Glutamatergic neuron (in vitro differentiated cells): ENCODE measurements at regions not wholly inside any gene's neighbourhood (a gene's known extent, or its start where the extent isn't known, plus 50 kb on each side); places are given as distances from the start of the nearest gene placed in this dataset.

Experiments used
- DNase-seq: peaks from one replicate; pipeline ENCODE4 v3.0.0; 2022
- H3K27ac Mint-ChIP-seq: one replicate; pipeline ENCODE4 v1.8.0; 2020; ENCODE audit warnings: mild to moderate bottlenecking, mixed read lengths, inconsistent platforms; ENCODE audit not compliant: unreplicated experiment
- H3K27me3 Mint-ChIP-seq: one replicate; pipeline ENCODE4 v1.8.0; 2020; ENCODE audit warnings: mild to moderate bottlenecking, moderate library complexity, mixed read lengths, inconsistent platforms; ENCODE audit not compliant: unreplicated experiment
- H3K36me3 Mint-ChIP-seq: one replicate; pipeline ENCODE4 v1.8.0; 2020; ENCODE audit warnings: mild to moderate bottlenecking, mixed read lengths, inconsistent platforms; ENCODE audit not compliant: unreplicated experiment
- H3K4me1 Mint-ChIP-seq: one replicate; pipeline ENCODE4 v1.8.0; 2020; ENCODE audit warnings: mild to moderate bottlenecking, low read depth, mixed read lengths, inconsistent platforms; ENCODE audit not compliant: unreplicated experiment
- H3K4me3 Mint-ChIP-seq: one replicate; pipeline ENCODE4 v1.8.0; 2020; ENCODE audit warnings: mild to moderate bottlenecking, mixed read lengths, inconsistent platforms; ENCODE audit not compliant: unreplicated experiment
- H3K9me3 Mint-ChIP-seq: one replicate; pipeline ENCODE4 v1.8.0; 2020; ENCODE audit warnings: mild to moderate bottlenecking, moderate library complexity, mixed read lengths, inconsistent platforms; ENCODE audit not compliant: unreplicated experiment
- CTCF ChIP-seq: fragments of 200-600 bp; sonication (generic); IDR thresholded peaks from one replicate; pipeline ENCODE4 v1.5.0; 2021; ENCODE audit not compliant: partially characterized antibody, unreplicated experiment

- H3K27ac Mint-ChIP-seq: no peak overlapping the region
Measured at GRCh38 chr2:196372811-196373664, 201.7 kb upstream of the STK17B start.

GRCh38 chr2:196376984-196377877 is 205.9 kb upstream of the STK17B start:
- no peak overlapping the region for H3K27ac Mint-ChIP-seq
- H3K4me3 Mint-ChIP-seq: no peak overlapping the region
- DNase-seq: no peak
- H3K9me3 Mint-ChIP-seq: peaks cover 1% of the 10 kb centered on the region
- H3K27me3 Mint-ChIP-seq: peaks cover 2% of the 10 kb centered on the region
- TF ChIP-seq CTCF: no peak
- H3K4me1 Mint-ChIP-seq: peaks cover 3% of the 10 kb centered on the region
- H3K36me3 Mint-ChIP-seq: no peaks in the 10 kb centered on the region

More at GRCh38 chr2:196372811-196373664, 201.7 kb upstream of the STK17B start:
- TF ChIP-seq CTCF: no peak
- H3K4me1 Mint-ChIP-seq: peaks cover 1% of the 10 kb centered on the region
- H3K27me3 Mint-ChIP-seq: peaks cover 4% of the 10 kb centered on the region
- peaks cover 14% of the 10 kb centered on the region for H3K9me3 Mint-ChIP-seq
- H3K36me3 Mint-ChIP-seq: peaks cover 14% of the 10 kb centered on the region
- no peak overlapping the region for H3K4me3 Mint-ChIP-seq
- no peak for DNase-seq

- peaks cover 3% of the 10 kb centered on the region for H3K9me3 Mint-ChIP-seq
- no peak for TF ChIP-seq CTCF
- H3K27me3 Mint-ChIP-seq: peaks cover 2% of the 10 kb centered on the region
- no peak overlapping the region for H3K4me3 Mint-ChIP-seq
- H3K36me3 Mint-ChIP-seq: no peaks in the 10 kb centered on the region
- no peak for DNase-seq
- H3K4me1 Mint-ChIP-seq: peaks cover 3% of the 10 kb centered on the region
- no peak overlapping the region for H3K27ac Mint-ChIP-seq
Measured at GRCh38 chr2:196379600-196379999, 208.2 kb upstream of the STK17B start.

- no peak overlapping the region for H3K27ac Mint-ChIP-seq
- peaks cover 3% of the 10 kb centered on the region for H3K4me1 Mint-ChIP-seq
- no peak overlapping the region for H3K4me3 Mint-ChIP-seq
- no peaks in the 10 kb centered on the region for H3K36me3 Mint-ChIP-seq
- H3K27me3 Mint-ChIP-seq: peaks cover 2% of the 10 kb centered on the region
- DNase-seq: no peak
- no peak for TF ChIP-seq CTCF
- peaks cover 3% of the 10 kb centered on the region for H3K9me3 Mint-ChIP-seq
Measured at GRCh38 chr2:196380098-196380497, 208.7 kb upstream of the STK17B start.
